Vagina (tissue), 2 donors: ENCODE measurements at regions not wholly inside any gene's neighbourhood (a gene's known extent, or its start where the extent isn't known, plus 50 kb on each side); places are given as distances from the start of the nearest gene placed in this dataset.

Experiments
- DNase-seq, 2 donors: peaks; one replicate each; pipeline ENCODE4 v3.0.0-alpha.2; 2017; ENCODE audit errors: extremely low spot score in 2 of 2
- H3K27ac ChIP-seq: fragments of 200-600 bp; sonication (generic); one replicate; pipeline ENCODE4 v1.5.1; 2019
- H3K27me3 ChIP-seq: fragments of 200-600 bp; sonication (generic); one replicate; pipeline ENCODE4 v1.5.1; 2019
- H3K36me3 ChIP-seq, 2 donors: fragments of 200-600 bp; sonication (generic); one replicate each; pipeline ENCODE4 v1.5.1; 2017 to 2019
- H3K4me1 ChIP-seq: fragments of 200-600 bp; sonication (generic); one replicate; pipeline ENCODE4 v1.5.1; 2019
- H3K4me3 ChIP-seq, 2 donors: fragments of 200-600 bp; sonication (generic); 1 replicate in 1 of 2; 2 replicates in 1 of 2; pipeline ENCODE4 v1.5.1; 2016 to 2019
- H3K9me3 ChIP-seq: fragments of 200-600 bp; sonication (generic); one replicate; pipeline ENCODE4 v1.5.1; 2019
- CTCF ChIP-seq, 3 experiments: fragments of 450-650 bp in 2 of 3; fragments of 200-600 bp in 1 of 3; sonication (generic) in 1 of 3; IDR thresholded peaks; one replicate each; pipeline ENCODE4 v1.5.1; 2017 to 2019; ENCODE audit warnings: antibody characterized with exemption in 3 of 3, mild to moderate bottlenecking in 2 of 3, moderate library complexity in 2 of 3
- POLR2A ChIP-seq, 2 donors: fragments of 450-650 bp; IDR thresholded peaks; one replicate each; pipeline ENCODE4 v1.6.1; 2017; ENCODE audit warnings: antibody characterized with exemption in 2 of 2, mild to moderate bottlenecking in 2 of 2, moderate library complexity in 2 of 2
- POLR2AphosphoS5 ChIP-seq, 2 donors: sonication (generic); formaldehyde crosslinking; IDR thresholded peaks; one replicate each; pipeline ENCODE4 v1.9.0; 2017; ENCODE audit warnings: antibody characterized with exemption in 2 of 2, mild to moderate bottlenecking in 2 of 2, low read depth in 1 of 2; ENCODE audit not compliant: insufficient read depth in 1 of 2
- intact Hi-C: fragments of 100-400 bp; cut with DNase I; formaldehyde crosslinking; loops from one replicate; pipeline ENCODE4 v1.15.1; 2023

- Histone ChIP-seq H3K4me1 (peaks cover 28% of the 10 kb centered on the region), H3K27me3 (no peaks in the 10 kb centered on the region), H3K36me3 (no peaks in the 10 kb centered on the region), H3K27ac (peak overlapping the region; percentile 63), H3K4me3 (peak overlapping the region in 1 of 2 donors; percentile 9), H3K9me3 (no peaks in the 10 kb centered on the region)
- DNase-seq: peak; percentile 84 to 92
- TF ChIP-seq POLR2AphosphoS5 (IDR thresholded peaks at IDR 0.05; ENCODE audit: insufficient read depth in 1 of 2, low read depth in 1 of 2): peak; percentile 72 to 78
- no peak for TF ChIP-seq CTCF (IDR thresholded peaks at IDR 0.05)
- no peak for TF ChIP-seq POLR2A (IDR thresholded peaks at IDR 0.05)
- intact Hi-C loops: no loop called here
Measured at GRCh38 chr6:168157272-168158212, 78.5 kb upstream of the FRMD1 start.

GRCh38 chr6:168156742-168157265, 77.8 kb upstream of the FRMD1 start:
- peak; percentile 72 to 77 for DNase-seq
- Histone ChIP-seq H3K27me3 (no peaks in the 10 kb centered on the region), H3K4me3 (no peak overlapping the region), H3K27ac (peak overlapping the region; percentile 63), H3K4me1 (peaks cover 27% of the 10 kb centered on the region), H3K9me3 (no peaks in the 10 kb centered on the region), H3K36me3 (no peaks in the 10 kb centered on the region)
- no peak for TF ChIP-seq CTCF (IDR thresholded peaks at IDR 0.05)
- no peak for TF ChIP-seq POLR2AphosphoS5 (IDR thresholded peaks at IDR 0.05; ENCODE audit: insufficient read depth in 1 of 2, low read depth in 1 of 2)
- no peak for TF ChIP-seq POLR2A (IDR thresholded peaks at IDR 0.05)
- intact Hi-C loops: no loop called here

- no peaks in the 10 kb centered on the region for H3K36me3 ChIP-seq
- H3K4me1 ChIP-seq: peaks cover 27% of the 10 kb centered on the region
- no peaks in the 10 kb centered on the region for H3K9me3 ChIP-seq
- DNase-seq: peak; percentile 69 to 85
- TF ChIP-seq POLR2A (IDR thresholded peaks at IDR 0.05): no peak
- no peak for TF ChIP-seq CTCF (IDR thresholded peaks at IDR 0.05)
- TF ChIP-seq POLR2AphosphoS5 (IDR thresholded peaks at IDR 0.05; ENCODE audit: insufficient read depth in 1 of 2, low read depth in 1 of 2): no peak
- peak overlapping the region; percentile 63 for H3K27ac ChIP-seq
- intact Hi-C loops: no loop called here
- no peak overlapping the region for H3K4me3 ChIP-seq
- H3K27me3 ChIP-seq: no peaks in the 10 kb centered on the region
Measured at GRCh38 chr6:168155821-168156741, 77.1 kb upstream of the FRMD1 start.

GRCh38 chr6:168155193-168155592, 76.2 kb upstream of the FRMD1 start:
- Histone ChIP-seq H3K4me1 (peaks cover 27% of the 10 kb centered on the region), H3K4me3 (no peak overlapping the region), H3K9me3 (no peaks in the 10 kb centered on the region), H3K36me3 (no peaks in the 10 kb centered on the region), H3K27ac (no peak overlapping the region), H3K27me3 (no peaks in the 10 kb centered on the region)
- intact Hi-C loops: no loop called here
- DNase-seq: peak; percentile 49 to 81
- no peak for TF ChIP-seq CTCF (IDR thresholded peaks at IDR 0.05)
- no peak for TF ChIP-seq POLR2A (IDR thresholded peaks at IDR 0.05)
- no peak for TF ChIP-seq POLR2AphosphoS5 (IDR thresholded peaks at IDR 0.05; ENCODE audit: insufficient read depth in 1 of 2, low read depth in 1 of 2)
